SK-N-SH (cell line): ENCODE measurements at regions not wholly inside any gene's neighbourhood (a gene's known extent, or its start where the extent isn't known, plus 50 kb on each side); places are given as distances from the start of the nearest gene placed in this dataset.

ENCODE experiments used
- CTCF ChIA-PET: fragments of 300-600, 350-600 bp; formaldehyde crosslinking; extraction: SDS; loops from one replicate; lab custom pipeline; 2021; lab: Yijun Ruan, JAX
- POLR2A ChIA-PET: fragments of 350-600 bp; sonication (Branson Sonifier 250); formaldehyde crosslinking; extraction: SDS; loops from one replicate; lab custom pipeline; 2020; ENCODE audit warnings: antibody characterized with exemption, inconsistent platforms; lab: Yijun Ruan, JAX
- DNase-seq: peaks from one replicate; pipeline ENCODE4 v3.0.0; 2012
- H2AFZ ChIP-seq: fragments of 200-600 bp; sonication (generic); 2 replicates; pipeline ENCODE4 v1.8.1; 2016; ENCODE audit warnings: antibody characterized with exemption, mild to moderate bottlenecking, low read depth
- H3F3A ChIP-seq: fragments of 200-600 bp; sonication (generic); replicated peaks from 2 replicates; pipeline ENCODE3; 2016; ENCODE audit warnings: antibody characterized with exemption, mild to moderate bottlenecking; ENCODE audit not compliant: insufficient read depth
- H3K27ac ChIP-seq, 2 experiments: fragments of 200-500 bp in 1 of 2; fragments of 200-600 bp in 1 of 2; sonication (Bioruptor generic) in 1 of 2; sonication (generic), shearing (Covaris generic) in 1 of 2; 2 replicates each; pipeline versions ENCODE4 v1.5.1 to v1.6.1; 2014 to 2016; ENCODE audit warnings: low read depth in 2 of 2, inconsistent platforms in 1 of 2, low read length in 1 of 2, mild to moderate bottlenecking in 1 of 2, mixed read lengths in 1 of 2
- H3K27me3 ChIP-seq: fragments of 200-600 bp; sonication (generic), shearing (Covaris generic); 2 replicates; pipeline ENCODE4 v1.6.1; 2016; ENCODE audit warnings: mixed run types; ENCODE audit not compliant: insufficient read depth
- H3K36me3 ChIP-seq, 2 experiments: fragments of 200-500 bp in 1 of 2; fragments of 200-600 bp in 1 of 2; sonication (Bioruptor generic) in 1 of 2; sonication (generic) in 1 of 2; replicated peaks in 1 of 2; 2 replicates each; pipeline versions ENCODE3 to v1.5.1; 2014 to 2016; ENCODE audit warnings: low read length in 1 of 2, mild to moderate bottlenecking in 1 of 2; ENCODE audit not compliant: insufficient read depth in 2 of 2, control insufficient read depth in 1 of 2
- H3K4me1 ChIP-seq, 2 experiments: fragments of 200-500 bp in 1 of 2; fragments of 200-600 bp in 1 of 2; sonication (Bioruptor generic) in 1 of 2; sonication (generic), shearing (Covaris generic) in 1 of 2; 2 replicates each; pipeline versions ENCODE4 v1.5.1 to v1.6.1; 2014 to 2016; ENCODE audit warnings: low read depth in 1 of 2, low read length in 1 of 2, mixed run types in 1 of 2; ENCODE audit not compliant: insufficient read depth in 2 of 2, control insufficient read depth in 1 of 2
- H3K4me2 ChIP-seq: fragments of 200-600 bp; sonication (generic), shearing (Covaris generic); 2 replicates; pipeline ENCODE4 v1.6.1; 2017; ENCODE audit warnings: mixed run types
- H3K4me3 ChIP-seq, 2 experiments: fragments of 200-500 bp in 1 of 2; fragments of 200-600 bp in 1 of 2; sonication (Bioruptor generic) in 1 of 2; sonication (generic), shearing (Covaris generic) in 1 of 2; 2 replicates each; pipeline versions ENCODE4 v1.5.1 to v1.8.1; 2014 to 2016; ENCODE audit warnings: low read depth in 2 of 2, inconsistent platforms in 1 of 2, low read length in 1 of 2, mild to moderate bottlenecking in 1 of 2, mixed read lengths in 1 of 2, moderate library complexity in 1 of 2
- H3K79me2 ChIP-seq: fragments of 200-600 bp; sonication (generic); 2 replicates; pipeline ENCODE4 v1.8.1; 2017; ENCODE audit warnings: mild to moderate bottlenecking; ENCODE audit not compliant: insufficient read depth
- H3K9ac ChIP-seq: fragments of 200-600 bp; sonication (generic); 2 replicates; pipeline ENCODE4 v1.6.1; 2017; ENCODE audit warnings: mixed run types
- H3K9me2 ChIP-seq: fragments of 200-600 bp; sonication (generic); 2 replicates; pipeline ENCODE4 v1.6.1; 2017; ENCODE audit warnings: mixed run types
- H3K9me3 ChIP-seq: fragments of 200-600 bp; sonication (generic); 2 replicates; pipeline ENCODE4 v1.6.1; 2017; ENCODE audit warnings: mixed run types, mild to moderate bottlenecking, moderate library complexity
- H4K20me1 ChIP-seq: fragments of 200-600 bp; sonication (generic); 2 replicates; pipeline ENCODE4 v1.6.1; 2017; ENCODE audit warnings: mild to moderate bottlenecking, mixed run types; ENCODE audit not compliant: insufficient read depth
- EP300 ChIP-seq, 2 experiments: IDR thresholded peaks; 2 replicates each; pipeline versions ENCODE4 v1.4.0 to v1.6.1; 2012; ENCODE audit warnings: borderline replicate concordance in 1 of 2, low read depth in 1 of 2, low read length in 1 of 2
- EZH2phosphoT487 ChIP-seq: fragments of 200-600 bp; sonication (generic); IDR thresholded peaks from 2 replicates; pipeline ENCODE4 v1.6.1; 2017; ENCODE audit warnings: low read depth, mixed run types, mild to moderate bottlenecking, antibody characterized with exemption, moderate library complexity, borderline replicate concordance
- FOXJ3 ChIP-seq: sonication (generic); formaldehyde crosslinking; IDR thresholded peaks from 2 replicates; pipeline ENCODE4 v1.5.1; 2020; ENCODE audit warnings: mild to moderate bottlenecking, missing genetic modification reagents
- GABPA ChIP-seq: IDR thresholded peaks from 2 replicates; pipeline ENCODE4 v1.4.0; 2012; ENCODE audit warnings: low read depth, mild to moderate bottlenecking
- IRF3 ChIP-seq: fragments of 150-350 bp; IDR thresholded peaks from 2 replicates; pipeline ENCODE4 v1.6.1; 2016; ENCODE audit warnings: mild to moderate bottlenecking, low read depth, low read length
- MAX ChIP-seq: IDR thresholded peaks from 2 replicates; pipeline ENCODE4 v1.4.0; 2012; ENCODE audit warnings: low read depth
- MXI1 ChIP-seq: IDR thresholded peaks from 2 replicates; pipeline ENCODE4 v1.6.1; 2012; ENCODE audit warnings: mild to moderate bottlenecking, low read depth, low read length, improper control_type of control experiment
- NFIC ChIP-seq: IDR thresholded peaks from 2 replicates; pipeline ENCODE4 v1.4.0; 2012; ENCODE audit warnings: borderline replicate concordance
- REST ChIP-seq: IDR thresholded peaks from 2 replicates; pipeline ENCODE4 v1.6.1; 2012; ENCODE audit warnings: mild to moderate bottlenecking, low read depth, low read length, moderate library complexity
- SIN3A ChIP-seq: IDR thresholded peaks from 2 replicates; pipeline ENCODE4 v1.6.1; 2012; ENCODE audit warnings: low read depth, mild to moderate bottlenecking, low read length, moderate library complexity, borderline replicate concordance
- TCF12 ChIP-seq: IDR thresholded peaks from 2 replicates; pipeline ENCODE4 v1.4.0; 2012
- TEAD4 ChIP-seq: IDR thresholded peaks from 2 replicates; pipeline ENCODE4 v1.4.0; 2012; ENCODE audit warnings: mild to moderate bottlenecking, borderline replicate concordance; ENCODE audit not compliant: insufficient read depth
- USF2 ChIP-seq: fragments of 150-350 bp; IDR thresholded peaks from 2 replicates; pipeline ENCODE4 v1.6.1; 2017; ENCODE audit warnings: antibody characterized with exemption, low read length, low read depth, borderline replicate concordance
- YY1 ChIP-seq: IDR thresholded peaks from 2 replicates; pipeline ENCODE4 v1.4.0; 2012; ENCODE audit warnings: low read depth, mild to moderate bottlenecking
- WGBS: methylation state at CpG from one replicate; pipeline ENCODE4 v1.1.6; 2017; ENCODE audit warnings: low lambda C conversion rate; 5-methylcytosine and 5-hydroxymethylcytosine counted together

- H3K27me3 ChIP-seq, result no peaks in the 10 kb centered on the region
- no peaks in the 10 kb centered on the region for H3K9me2 ChIP-seq
- H3F3A ChIP-seq, result no peaks in the 10 kb centered on the region
- CTCF ChIA-PET, result no interaction called here
- H3K4me2 ChIP-seq, result no peak overlapping the region
- no peaks in the 10 kb centered on the region for H4K20me1 ChIP-seq
- H3K9ac ChIP-seq, result no peak overlapping the region
- H3K4me3 ChIP-seq, result no peak overlapping the region
- H2AFZ ChIP-seq, result no peak overlapping the region
- no peak for TF ChIP-seq EZH2phosphoT487
- TF ChIP-seq MXI1, result no peak
- TF ChIP-seq, all 33 proteins: peak for 0
- DNase-seq, result no peak
- 45% methylated on average over 8 of the region's 9 CpGs for WGBS
- POLR2A ChIA-PET, result no interaction called here
- Histone ChIP-seq H3K9me3 (no peaks in the 10 kb centered on the region), H3K79me2 (no peaks in the 10 kb centered on the region), H3K36me3 (no peaks in the 10 kb centered on the region), H3K4me1 (peaks cover 0 to 3% of the 10 kb centered on the region in 2 experiments; a peak in 1 of 4 replicates), H3K27ac (no peak overlapping the region)
Measured at GRCh38 chr10:130739757-130740145, 571.8 kb downstream of the TCERG1L start.

- Histone ChIP-seq H3K79me2 (no peaks in the 10 kb centered on the region), H2AFZ (no peak overlapping the region), H3K9ac (no peak overlapping the region), H4K20me1 (no peaks in the 10 kb centered on the region), H3K4me1 (peaks cover 0 to 3% of the 10 kb centered on the region in 2 experiments; a peak in 1 of 4 replicates), H3K4me3 (no peak overlapping the region), H3F3A (no peaks in the 10 kb centered on the region), H3K9me3 (no peaks in the 10 kb centered on the region), H3K9me2 (no peaks in the 10 kb centered on the region), H3K4me2 (no peak overlapping the region), H3K36me3 (no peaks in the 10 kb centered on the region), H3K27ac (no peak overlapping the region), H3K27me3 (no peaks in the 10 kb centered on the region)
- TF ChIP-seq NFIC (no peak), TCF12 (no peak), GABPA (no peak), FOXJ3 (CRISPR knock-in tag) (no peak), SIN3A (no peak)
- POLR2A ChIA-PET, result no interaction called here
- CTCF ChIA-PET, result no interaction called here
- WGBS, result 33% methylated on average over 11 of the region's 11 CpGs
- DNase-seq, result no peak
Measured at GRCh38 chr10:130740166-130740565, 571.4 kb downstream of the TCERG1L start.

GRCh38 chr10:130740915-130741750, 570.4 kb downstream of the TCERG1L start:
- no peak overlapping the region for H3K27ac ChIP-seq
- no peak overlapping the region for H2AFZ ChIP-seq
- ChIA-PET POLR2A (no interaction called here), CTCF (interaction anchor here (1.3 kb wide), 1 partner anchor 9 kb away, joined by 3 read pairs; no protein-coding TSS in a partner anchor)
- no peaks in the 10 kb centered on the region for H3K9me2 ChIP-seq
- H3K36me3 ChIP-seq, result no peaks in the 10 kb centered on the region
- no peaks in the 10 kb centered on the region for H3F3A ChIP-seq
- no peaks in the 10 kb centered on the region for H3K79me2 ChIP-seq
- H3K9me3 ChIP-seq, result no peaks in the 10 kb centered on the region
- no peaks in the 10 kb centered on the region for H4K20me1 ChIP-seq
- 32% methylated on average over 15 of the region's 20 CpGs for WGBS
- no peak overlapping the region for H3K4me2 ChIP-seq
- H3K4me3 ChIP-seq, result no peak overlapping the region
- DNase-seq, result no peak
- H3K4me1 ChIP-seq, result peaks cover 0 to 3% of the 10 kb centered on the region in 2 experiments; a peak in 1 of 4 replicates
- H3K27me3 ChIP-seq, result no peaks in the 10 kb centered on the region
- no peak overlapping the region for H3K9ac ChIP-seq
- TF ChIP-seq REST, result no peak
- no peak for TF ChIP-seq EP300 (IDR thresholded peaks at IDR 0.05; ENCODE audit: borderline replicate concordance in 1 of 2, low read depth in 1 of 2, low read length in 1 of 2)
- TF ChIP-seq NFIC, result no peak
- no peak for TF ChIP-seq YY1
- no peak for TF ChIP-seq USF2
- TF ChIP-seq MAX, result no peak
- no peak for TF ChIP-seq MXI1
- no peak for TF ChIP-seq TEAD4
- TF ChIP-seq FOXJ3 (CRISPR knock-in tag), result no peak
- TF ChIP-seq IRF3, result no peak
